K562 (cell line): ENCODE measurements at regions not wholly inside any gene's neighbourhood (a gene's known extent, or its start where the extent isn't known, plus 50 kb on each side); places are given as distances from the start of the nearest gene placed in this dataset.

Source experiments
- CHD7 ChIP-seq: fragments of 200-600 bp; sonication (generic); IDR thresholded peaks from one replicate; pipeline ENCODE4 v1.6.1; 2012; ENCODE audit warnings: mild to moderate bottlenecking, low read depth, low read length, inconsistent platforms
- DPF2 ChIP-seq: fragments of 450-650 bp; IDR thresholded peaks from 2 replicates; pipeline ENCODE4 v1.6.1; 2016
- SPI1 ChIP-seq: IDR thresholded peaks from 2 replicates; pipeline ENCODE4 v1.6.1; 2011; ENCODE audit warnings: low read depth, low read length, control low read depth, borderline replicate concordance
- TF ChIP-seq, protein P1 (sequence below): fragments of 250-450 bp; sonication (Bioruptor Pico); IDR thresholded peaks from 2 replicates; pipeline ENCODE4 v1.5.0; 2021; ENCODE audit warnings: mild to moderate bottlenecking, borderline replicate concordance

- no peak for TF ChIP-seq DPF2
- TF ChIP-seq, protein P1, sequence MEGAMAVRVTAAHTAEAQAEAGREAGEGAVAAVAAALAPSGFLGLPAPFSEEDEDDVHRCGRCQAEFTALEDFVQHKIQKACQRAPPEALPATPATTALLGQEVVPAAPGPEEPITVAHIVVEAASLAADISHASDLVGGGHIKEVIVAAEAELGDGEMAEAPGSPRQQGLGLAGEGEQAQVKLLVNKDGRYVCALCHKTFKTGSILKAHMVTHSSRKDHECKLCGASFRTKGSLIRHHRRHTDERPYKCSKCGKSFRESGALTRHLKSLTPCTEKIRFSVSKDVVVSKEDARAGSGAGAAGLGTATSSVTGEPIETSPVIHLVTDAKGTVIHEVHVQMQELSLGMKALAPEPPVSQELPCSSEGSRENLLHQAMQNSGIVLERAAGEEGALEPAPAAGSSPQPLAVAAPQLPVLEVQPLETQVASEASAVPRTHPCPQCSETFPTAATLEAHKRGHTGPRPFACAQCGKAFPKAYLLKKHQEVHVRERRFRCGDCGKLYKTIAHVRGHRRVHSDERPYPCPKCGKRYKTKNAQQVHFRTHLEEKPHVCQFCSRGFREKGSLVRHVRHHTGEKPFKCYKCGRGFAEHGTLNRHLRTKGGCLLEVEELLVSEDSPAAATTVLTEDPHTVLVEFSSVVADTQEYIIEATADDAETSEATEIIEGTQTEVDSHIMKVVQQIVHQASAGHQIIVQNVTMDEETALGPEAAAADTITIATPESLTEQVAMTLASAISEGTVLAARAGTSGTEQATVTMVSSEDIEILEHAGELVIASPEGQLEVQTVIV (CRISPR knock-in tag) = no peak
- TF ChIP-seq SPI1 = no peak
- no peak for TF ChIP-seq CHD7
Observed at GRCh38 chr14:30185832-30186231, 258.2 kb upstream of the PRKD1 start.
